ENCODE measurements at regions not wholly inside any gene's neighbourhood (a gene's known extent, or its start where the extent isn't known, plus 50 kb on each side); places are given as distances from the start of the nearest gene placed in this dataset.
"Not testable (repeated sequence)": the region's sequence is repeated elsewhere in the genome, so short reads cannot be mapped to it uniquely, and the experiment has no call there.

- H3K4me3 Mint-ChIP-seq: no peak overlapping the region
- DNase-seq: no peak
- peaks cover 62% of the 10 kb centered on the region for H3K27me3 Mint-ChIP-seq
Observed at GRCh38 chr6:167689278-167689677, 137.4 kb upstream of the AFDN start.

GRCh38 chr6:167689751-167690150, 137.0 kb upstream of the AFDN start:
- Mint-ChIP-seq H3K27ac (no peak overlapping the region), H3K27me3 (peaks cover 62% of the 10 kb centered on the region), H3K4me1 (peaks cover 12% of the 10 kb centered on the region), H3K4me3 (no peak overlapping the region), H3K9me3 (no peaks in the 10 kb centered on the region)
- ATAC-seq: no peak
- no peak for DNase-seq

More at GRCh38 chr6:167689278-167689677, 137.4 kb upstream of the AFDN start:
- Mint-ChIP-seq H3K4me1 (peaks cover 12% of the 10 kb centered on the region), H3K27ac (no peak overlapping the region), H3K9me3 (no peaks in the 10 kb centered on the region)
- no peak for ATAC-seq

GRCh38 chr6:167690167-167690922, 136.4 kb upstream of the AFDN start:
- ATAC-seq, H3K4me3 Mint-ChIP-seq, H3K27ac Mint-ChIP-seq, H3K9me3 Mint-ChIP-seq, DNase-seq, H3K4me1 Mint-ChIP-seq: not testable (repeated sequence)
- H3K27me3 Mint-ChIP-seq: peaks cover 60% of the 10 kb centered on the region

GRCh38 chr6:167690931-167691330, 135.8 kb upstream of the AFDN start:
- no peaks in the 10 kb centered on the region for H3K9me3 Mint-ChIP-seq
- no peak overlapping the region for H3K4me3 Mint-ChIP-seq
- H3K27me3 Mint-ChIP-seq: peaks cover 55% of the 10 kb centered on the region
- peaks cover under 1% of the 10 kb centered on the region for H3K4me1 Mint-ChIP-seq
- no peak for DNase-seq
- no peak overlapping the region for H3K27ac Mint-ChIP-seq
- ATAC-seq: no peak

- Mint-ChIP-seq H3K27ac (no peak overlapping the region), H3K27me3 (peaks cover 50% of the 10 kb centered on the region), H3K9me3 (no peaks in the 10 kb centered on the region), H3K4me1 (no peaks in the 10 kb centered on the region), H3K4me3 (no peak overlapping the region)
- DNase-seq (no peak), ATAC-seq (no peak)
Observed at GRCh38 chr6:167691533-167692312, 135.0 kb upstream of the AFDN start.

GRCh38 chr6:167693478-167693877, 133.2 kb upstream of the AFDN start:
- peaks cover 32% of the 10 kb centered on the region for H3K27me3 Mint-ChIP-seq
- not testable (repeated sequence) for H3K4me1 Mint-ChIP-seq, ATAC-seq, H3K27ac Mint-ChIP-seq, H3K9me3 Mint-ChIP-seq, DNase-seq, H3K4me3 Mint-ChIP-seq

GRCh38 chr6:167695831-167696230, 130.9 kb upstream of the AFDN start:
- no peak for ATAC-seq
- Mint-ChIP-seq H3K27me3 (peaks cover 35% of the 10 kb centered on the region), H3K27ac (no peak overlapping the region), H3K4me1 (peaks cover 22% of the 10 kb centered on the region), H3K4me3 (no peak overlapping the region), H3K9me3 (no peaks in the 10 kb centered on the region)
- DNase-seq: no peak

GRCh38 chr6:167696296-167696695, 130.4 kb upstream of the AFDN start:
- Mint-ChIP-seq H3K4me1 (peaks cover 24% of the 10 kb centered on the region), H3K9me3 (no peaks in the 10 kb centered on the region), H3K27me3 (peaks cover 33% of the 10 kb centered on the region), H3K4me3 (no peak overlapping the region), H3K27ac (no peak overlapping the region)
- ATAC-seq (no peak), DNase-seq (no peak)

- Mint-ChIP-seq H3K9me3 (no peaks in the 10 kb centered on the region), H3K27me3 (peaks cover 26% of the 10 kb centered on the region), H3K27ac (no peak overlapping the region)
Observed at GRCh38 chr6:167697316-167697715, 129.4 kb upstream of the AFDN start.

GRCh38 chr6:167698540-167698939, 128.2 kb upstream of the AFDN start:
- Mint-ChIP-seq H3K27ac (no peak overlapping the region), H3K4me3 (no peak overlapping the region), H3K9me3 (no peaks in the 10 kb centered on the region), H3K4me1 (peaks cover 29% of the 10 kb centered on the region), H3K27me3 (peaks cover 31% of the 10 kb centered on the region)
- DNase-seq (no peak), ATAC-seq (peak; percentile 2)

More at GRCh38 chr6:167697316-167697715, 129.4 kb upstream of the AFDN start:
- ATAC-seq: no peak
- Mint-ChIP-seq H3K4me3 (no peak overlapping the region), H3K4me1 (peaks cover 27% of the 10 kb centered on the region)
- no peak for DNase-seq

- H3K4me1 Mint-ChIP-seq: peaks cover 29% of the 10 kb centered on the region
- H3K27me3 Mint-ChIP-seq: peaks cover 28% of the 10 kb centered on the region
- peak overlapping the region; percentile 98 for H3K27ac Mint-ChIP-seq
- H3K4me3 Mint-ChIP-seq: peak overlapping the region; percentile 65 to 78
- H3K9me3 Mint-ChIP-seq: no peaks in the 10 kb centered on the region
- DNase-seq (peak; percentile 36 to 69), ATAC-seq (peak; percentile 89)
Observed at GRCh38 chr6:167699141-167699931, 127.4 kb upstream of the AFDN start.

- no peak for ATAC-seq
- peak overlapping the region in 1 of 2 donors; percentile 78 for H3K4me3 Mint-ChIP-seq
- peak overlapping the region in 1 of 2 donors; percentile 28 for H3K27ac Mint-ChIP-seq
- peaks cover 28% of the 10 kb centered on the region for H3K27me3 Mint-ChIP-seq
- no peak for DNase-seq
- H3K4me1 Mint-ChIP-seq: peaks cover 38% of the 10 kb centered on the region
- H3K9me3 Mint-ChIP-seq: no peaks in the 10 kb centered on the region
Observed at GRCh38 chr6:167700199-167700598, 126.5 kb upstream of the AFDN start.

GRCh38 chr6:167701010-167701409, 125.7 kb upstream of the AFDN start:
- Mint-ChIP-seq H3K27ac (peak overlapping the region in 1 of 2 donors; percentile 33), H3K4me3 (no peak overlapping the region), H3K27me3 (peaks cover 34% of the 10 kb centered on the region), H3K4me1 (peaks cover 46% of the 10 kb centered on the region), H3K9me3 (no peaks in the 10 kb centered on the region)
- no peak for DNase-seq
- ATAC-seq: no peak

- Mint-ChIP-seq H3K27ac (no peak overlapping the region), H3K4me3 (no peak overlapping the region), H3K27me3 (peaks cover 47% of the 10 kb centered on the region), H3K9me3 (no peaks in the 10 kb centered on the region), H3K4me1 (peaks cover 59% of the 10 kb centered on the region)
- no peak for ATAC-seq
- no peak for DNase-seq
Observed at GRCh38 chr6:167702241-167702827, 124.4 kb upstream of the AFDN start.

GRCh38 chr6:167703347-167703746, 123.4 kb upstream of the AFDN start:
- Mint-ChIP-seq H3K9me3 (no peaks in the 10 kb centered on the region), H3K27ac (no peak overlapping the region), H3K27me3 (peaks cover 57% of the 10 kb centered on the region), H3K4me3 (no peak overlapping the region), H3K4me1 (peaks cover 63% of the 10 kb centered on the region)
- DNase-seq: no peak
- ATAC-seq: no peak

All from stimulated activated naive CD8-positive, alpha-beta T cell treated with anti-CD3 and anti-CD28 coated beads, Interleukin-15, amount 100 ng/mL, for 72 hours (primary cell).